GM21576 (cell line): ENCODE measurements at regions not wholly inside any gene's neighbourhood (a gene's known extent, or its start where the extent isn't known, plus 50 kb on each side); places are given as distances from the start of the nearest gene placed in this dataset.
"Not testable (repeated sequence)": the region's sequence is repeated elsewhere in the genome, so short reads cannot be mapped to it uniquely, and the experiment has no call there.

ENCODE experiments used
- ATAC-seq: cut with Tn5 transposase; IDR thresholded peaks from one replicate; pipeline ENCODE4 v1.9.1; 2021; ENCODE audit warnings: mild to moderate bottlenecking, moderate library complexity; ENCODE audit not compliant: unreplicated experiment

DNA sequence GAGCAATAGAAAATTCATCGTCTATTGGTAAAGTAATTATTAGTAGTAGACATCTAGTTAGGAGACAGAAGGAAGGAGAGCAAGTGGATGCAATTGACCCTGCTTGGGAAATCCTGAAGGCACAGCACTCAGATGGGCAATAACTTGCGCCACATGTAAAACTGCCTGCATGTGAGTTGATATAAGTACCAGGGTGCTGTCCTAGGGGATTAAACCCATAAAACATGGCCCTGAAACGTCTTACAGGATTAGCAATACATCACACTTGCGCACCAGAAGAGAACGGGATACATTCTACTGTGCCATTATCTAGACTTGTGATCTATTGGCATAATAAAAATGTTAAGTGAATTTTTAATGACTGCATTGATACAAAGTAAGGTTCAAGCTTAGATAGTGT, 277.5 kb upstream of the LYPLAL1 start:
- ATAC-seq = no peak

DNA sequence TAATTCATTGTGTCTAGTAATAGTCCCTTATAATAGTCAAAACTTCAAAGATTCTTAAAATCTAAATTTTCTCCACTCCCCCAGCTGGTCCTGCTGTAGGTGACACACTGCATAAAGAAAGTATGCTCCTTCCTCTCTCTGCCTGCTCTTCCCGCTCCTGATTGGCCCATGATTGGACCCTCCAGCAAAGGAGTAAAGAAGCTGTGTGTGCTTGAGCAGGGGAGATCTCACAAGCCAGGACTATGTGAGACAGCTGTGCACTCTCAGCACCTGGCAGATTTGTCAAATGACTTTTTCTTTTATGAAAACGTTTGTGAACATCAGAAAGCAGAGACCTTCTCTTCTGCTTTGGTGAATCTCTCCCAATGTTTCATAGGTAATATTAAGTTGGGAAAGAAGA, 274.8 kb upstream of the LYPLAL1 start:
- no peak for ATAC-seq

DNA sequence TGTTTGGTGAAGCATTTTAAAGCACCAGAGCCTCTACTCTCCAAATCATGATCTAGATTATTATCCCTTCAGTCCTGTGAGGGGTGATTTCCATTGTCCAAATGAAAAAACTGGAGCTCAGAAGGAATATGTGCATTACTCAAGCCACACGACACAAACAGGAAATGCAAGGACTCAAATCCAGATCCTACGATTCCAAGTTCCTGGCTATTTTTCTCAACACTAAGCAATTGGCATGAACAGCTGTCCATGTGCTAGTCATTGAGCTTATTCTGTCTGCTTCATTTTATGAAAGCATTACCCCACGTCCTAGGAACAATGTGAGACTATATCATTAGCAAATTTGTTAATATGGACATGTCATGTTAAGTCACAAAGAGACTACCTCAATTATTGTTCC, 273.1 kb upstream of the LYPLAL1 start:
- no peak for ATAC-seq

DNA sequence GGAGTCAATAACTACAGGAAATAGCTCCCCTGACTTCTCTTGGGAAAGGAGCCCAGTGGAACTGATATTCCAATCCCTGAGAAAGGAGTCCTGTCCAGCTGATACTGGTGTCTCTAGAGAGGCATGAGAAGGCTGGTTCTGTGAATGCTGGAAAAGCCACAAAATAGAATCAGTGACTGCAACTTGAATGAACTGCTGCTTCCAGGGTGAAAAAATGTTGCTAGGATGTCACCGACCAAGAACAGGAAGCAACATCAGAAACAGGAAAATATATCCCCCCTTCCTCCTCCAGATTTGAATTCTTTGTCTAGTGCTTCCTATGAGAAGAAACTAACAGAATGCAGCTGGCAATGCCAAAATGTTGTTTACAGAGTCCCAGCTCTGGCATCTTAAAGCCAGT, 269.3 kb upstream of the LYPLAL1 start:
- no peak for ATAC-seq

DNA sequence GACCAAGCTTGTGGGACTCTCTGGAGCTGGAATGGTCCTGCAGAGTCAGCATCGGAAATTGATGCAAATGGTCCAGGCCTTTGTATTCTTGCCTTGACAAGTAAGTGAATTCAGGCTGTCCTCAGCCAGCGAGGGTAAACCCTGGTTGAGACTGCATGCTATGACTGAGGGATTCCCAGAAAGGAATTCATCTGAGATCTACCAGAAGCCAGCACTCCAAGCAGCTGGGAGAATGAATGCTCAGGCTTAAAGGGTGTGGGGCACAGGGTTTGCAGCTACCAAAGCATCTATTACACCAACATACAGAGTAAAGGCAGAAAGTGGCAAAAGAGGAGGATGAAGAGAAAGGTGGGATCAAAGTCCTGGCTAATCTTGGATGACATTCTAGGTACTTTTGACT, 257.0 kb upstream of the LYPLAL1 start:
- no peak for ATAC-seq

DNA sequence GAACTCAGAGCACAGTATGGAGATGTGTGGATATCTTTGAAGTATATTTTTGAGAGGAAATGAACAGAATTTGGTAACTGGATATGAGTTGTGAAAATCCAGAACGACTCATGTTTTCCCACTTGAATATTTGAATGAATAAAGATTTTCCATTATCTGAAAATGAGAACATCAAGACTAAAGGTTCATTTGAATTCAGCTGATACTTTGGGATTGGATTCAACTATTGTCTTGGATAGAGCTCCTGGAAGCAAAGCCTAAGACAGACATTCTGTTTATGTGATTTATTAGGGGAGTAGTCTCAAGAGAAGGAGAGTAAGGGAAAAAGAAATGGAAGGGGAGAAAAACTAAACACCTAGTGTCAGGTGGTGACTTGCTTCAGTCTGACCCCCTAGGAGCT, 256.0 kb upstream of the LYPLAL1 start:
- no peak for ATAC-seq

DNA sequence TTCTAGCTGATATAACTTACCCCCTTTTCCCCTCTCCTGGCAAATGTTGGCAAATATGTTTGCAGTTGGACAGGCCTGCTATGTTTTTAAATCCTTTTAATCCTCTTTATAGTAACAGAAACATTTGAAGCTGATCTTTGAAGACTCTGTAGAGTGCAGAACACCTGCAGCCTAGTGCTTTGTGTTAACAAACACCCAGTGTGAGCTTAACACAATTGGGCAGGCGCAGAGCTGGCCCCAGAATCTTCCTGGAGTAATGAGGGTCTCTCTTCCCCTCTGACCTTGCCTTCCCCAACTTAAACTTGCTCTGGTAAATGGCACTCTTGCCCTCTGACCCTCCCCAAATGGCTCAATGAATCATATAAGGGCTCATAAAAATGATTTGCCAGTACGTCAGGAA, 247.9 kb upstream of the LYPLAL1 start:
- ATAC-seq = no peak

DNA sequence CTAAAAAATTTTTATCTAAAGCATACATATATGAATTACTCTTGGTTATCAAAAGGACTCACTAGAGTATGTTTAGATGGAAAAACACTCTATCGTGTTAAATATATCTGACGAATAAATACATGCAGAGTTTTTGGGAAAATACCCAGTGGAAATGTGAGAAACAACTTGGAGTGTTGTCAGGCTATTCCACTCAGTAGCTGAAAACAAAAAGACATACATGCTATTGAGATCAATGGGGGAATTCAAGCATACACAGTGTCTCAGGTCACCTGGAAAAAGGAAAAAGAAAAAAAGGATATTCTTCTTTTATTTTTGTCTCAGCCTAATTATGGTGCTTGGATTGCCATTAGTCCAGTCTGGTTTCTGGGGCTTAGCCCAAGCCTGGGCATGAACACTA, 247.0 kb upstream of the LYPLAL1 start:
- no peak for ATAC-seq

DNA sequence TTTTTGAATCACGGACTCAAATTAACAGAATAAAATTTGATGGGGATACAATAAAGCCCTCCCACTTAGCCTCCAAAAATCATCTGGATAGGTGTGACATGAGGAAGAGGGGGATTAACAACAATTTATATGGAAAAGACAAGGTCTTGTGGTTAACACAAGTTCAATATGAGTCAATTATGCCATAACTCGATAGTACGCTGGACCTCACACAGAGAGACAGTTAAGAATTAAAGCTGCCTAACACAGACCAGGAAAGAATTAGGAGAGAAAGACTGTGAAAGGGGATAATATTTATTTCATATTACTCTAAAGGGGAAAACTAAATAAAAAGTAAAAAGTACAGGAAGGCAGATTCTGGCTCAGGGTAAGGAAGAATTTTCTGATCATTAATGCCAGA, 243.7 kb upstream of the LYPLAL1 start:
- ATAC-seq = no peak

DNA sequence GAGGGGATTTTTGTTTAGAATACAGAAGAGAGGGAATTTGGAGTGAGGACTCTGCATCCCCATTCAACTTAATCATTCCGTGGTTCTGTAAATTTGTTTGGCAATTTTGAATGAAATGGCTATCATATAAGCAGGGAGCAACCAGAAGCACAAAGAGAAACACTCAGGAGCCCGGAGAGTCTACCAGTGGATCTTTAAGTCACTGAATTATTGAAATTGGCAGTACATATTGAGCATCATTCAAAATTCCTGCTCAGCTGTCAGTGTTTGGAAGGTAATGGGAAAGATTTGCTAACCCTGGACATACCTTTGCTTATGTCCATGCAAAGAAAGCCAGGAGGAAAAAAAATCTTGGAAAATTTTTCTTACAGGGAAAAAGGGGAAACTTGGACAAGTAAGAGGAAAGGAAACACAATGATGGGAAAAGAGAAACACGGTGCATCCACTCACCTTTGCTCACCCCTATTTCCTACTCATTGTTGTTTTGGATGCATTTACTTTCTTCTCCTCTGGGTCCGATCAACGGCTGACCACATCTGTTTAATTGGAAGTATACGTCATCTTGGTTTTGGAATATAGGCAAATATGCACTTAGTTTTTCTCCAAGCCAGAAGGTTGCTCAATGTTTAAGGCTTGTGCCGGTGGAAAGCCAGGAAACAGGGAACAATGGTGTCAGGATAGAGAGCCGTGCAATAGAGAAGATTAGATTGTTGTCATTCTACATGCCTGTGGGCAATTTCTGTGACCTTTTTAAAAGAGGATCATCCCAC, 243.0 kb upstream of the LYPLAL1 start:
- no peak for ATAC-seq

DNA sequence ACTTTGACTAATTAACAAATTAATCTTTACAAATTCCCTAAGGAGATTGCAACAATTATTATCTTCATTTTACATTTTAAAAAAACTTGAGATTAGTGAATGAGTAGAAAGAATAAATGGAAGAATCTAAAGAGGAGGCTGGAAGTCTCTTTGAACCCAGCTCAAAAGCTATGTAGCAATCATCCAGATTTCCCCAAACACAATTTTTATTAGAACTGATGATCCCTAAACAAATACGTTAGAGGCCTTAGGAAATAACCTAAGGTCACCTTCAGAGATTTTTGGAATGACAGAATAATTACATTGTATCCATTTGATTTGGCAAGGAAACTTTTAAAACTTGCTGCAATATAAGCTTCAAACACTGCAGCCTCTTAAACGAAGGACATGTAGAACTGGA, 242.4 kb upstream of the LYPLAL1 start:
- ATAC-seq = no peak

DNA sequence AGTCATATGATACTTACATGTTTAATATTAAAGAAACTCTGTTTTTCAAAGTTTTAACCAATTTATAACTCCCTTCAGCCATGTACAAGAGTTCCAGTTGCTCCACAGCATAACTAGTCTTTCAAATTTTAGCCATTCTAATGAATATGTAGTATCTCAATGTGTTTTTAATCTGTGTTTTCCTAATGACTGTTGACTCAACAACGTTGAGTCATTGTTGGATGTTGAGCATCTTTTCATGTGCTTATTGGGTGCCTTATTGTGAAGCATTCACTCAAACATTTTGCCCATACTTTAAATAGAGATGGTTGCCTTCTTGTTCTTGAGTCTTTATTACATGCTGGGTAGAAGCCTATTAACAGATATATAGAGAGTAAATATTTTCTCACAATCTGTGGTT, 240.2 kb upstream of the LYPLAL1 start:
- ATAC-seq = no peak

DNA sequence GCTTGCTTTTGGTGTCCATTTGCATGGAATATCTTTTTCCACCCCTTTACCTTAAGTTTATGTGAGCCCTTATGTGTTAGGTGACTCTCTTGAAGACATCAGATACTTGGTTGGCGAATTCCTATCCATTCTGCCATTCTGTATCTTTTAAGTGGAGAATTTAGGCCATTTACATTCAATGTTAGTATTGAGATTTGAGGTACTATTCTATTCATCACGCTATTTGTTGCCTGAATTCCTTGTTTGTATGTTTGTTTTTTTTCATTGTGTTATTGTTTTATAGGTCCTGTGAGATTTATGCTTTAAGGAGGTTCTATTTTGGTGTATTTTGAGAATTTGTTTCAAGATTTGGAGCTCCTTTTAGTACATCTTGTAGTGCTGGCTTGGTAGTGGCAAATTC, 238.3 kb upstream of the LYPLAL1 start:
- ATAC-seq = not testable (repeated sequence)

DNA sequence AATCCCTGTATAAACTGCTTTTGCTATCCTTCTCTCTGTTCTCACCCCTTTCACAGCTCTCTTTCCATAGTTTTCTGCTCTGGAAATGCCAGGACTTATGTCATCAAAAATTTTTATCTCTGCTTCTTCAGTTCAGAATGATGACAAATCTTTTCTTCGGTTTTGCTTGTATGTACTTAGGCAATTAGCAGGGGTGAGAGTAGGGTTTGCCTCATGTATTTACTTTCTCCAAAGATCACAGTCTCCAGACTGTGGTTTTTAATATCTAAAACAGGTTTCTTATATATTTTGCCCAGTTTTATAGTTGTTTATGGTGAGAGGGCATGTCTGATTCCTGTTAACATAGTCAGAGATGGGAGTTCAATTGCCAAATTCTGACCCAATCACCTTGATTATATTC, 235.4 kb upstream of the LYPLAL1 start:
- no peak for ATAC-seq

DNA sequence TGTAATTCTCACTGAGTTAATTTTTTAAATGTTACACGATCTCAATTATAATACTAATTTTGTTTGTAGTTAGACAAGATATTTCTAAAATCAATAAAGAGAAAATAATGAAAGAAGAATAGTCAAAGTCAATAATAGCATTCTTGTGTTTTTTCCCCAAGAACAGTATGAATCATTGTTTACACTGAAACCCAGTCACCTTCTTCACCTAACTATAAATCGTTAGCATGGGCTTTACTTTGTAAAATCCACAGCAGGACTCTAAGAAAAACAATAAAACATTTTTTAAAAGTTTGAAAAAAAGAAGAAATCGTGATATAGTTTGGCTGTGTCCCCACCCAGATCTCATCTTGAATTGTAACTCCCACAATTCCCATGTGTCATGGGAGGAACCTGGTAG, 234.6 kb upstream of the LYPLAL1 start:
- ATAC-seq = no peak

DNA sequence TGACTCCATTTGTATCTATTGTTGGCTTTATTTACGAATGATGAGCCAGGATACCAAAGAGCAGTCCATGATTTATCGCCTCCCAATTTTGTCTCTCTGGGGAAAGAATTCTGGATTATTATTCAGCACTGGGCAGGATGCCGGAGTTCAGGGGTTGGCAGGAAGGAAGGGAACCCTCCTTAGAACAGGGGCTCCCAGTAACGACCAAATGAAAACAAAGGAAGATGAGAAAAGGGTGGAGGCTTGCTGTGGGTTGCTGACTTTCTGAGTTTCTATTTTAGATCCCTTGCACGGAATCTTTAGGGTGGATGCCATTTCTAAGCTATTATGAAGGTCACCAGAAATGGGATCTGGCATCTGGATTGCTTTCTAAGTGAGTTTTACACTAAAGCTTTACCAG, 231.2 kb upstream of the LYPLAL1 start:
- ATAC-seq = no peak

DNA sequence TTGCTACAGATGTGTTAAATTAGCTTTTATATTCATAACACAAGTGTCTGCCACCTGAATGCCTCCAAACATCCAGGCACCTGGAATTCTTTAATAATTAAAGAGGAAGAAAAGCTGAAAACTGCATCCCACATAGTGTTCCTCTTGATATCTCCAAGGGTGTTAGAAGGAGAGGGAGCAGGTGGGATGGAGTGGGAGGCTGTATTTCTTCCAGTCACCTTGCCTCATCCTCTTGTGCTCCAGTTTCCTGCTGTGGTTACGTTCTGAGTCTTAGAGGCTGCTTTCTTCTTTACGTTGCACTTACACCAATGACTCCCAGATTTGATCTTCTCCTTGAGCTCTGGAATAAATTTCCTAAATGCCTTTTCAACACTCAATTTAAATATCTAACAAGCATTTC, 230.3 kb upstream of the LYPLAL1 start:
- ATAC-seq = no peak

DNA sequence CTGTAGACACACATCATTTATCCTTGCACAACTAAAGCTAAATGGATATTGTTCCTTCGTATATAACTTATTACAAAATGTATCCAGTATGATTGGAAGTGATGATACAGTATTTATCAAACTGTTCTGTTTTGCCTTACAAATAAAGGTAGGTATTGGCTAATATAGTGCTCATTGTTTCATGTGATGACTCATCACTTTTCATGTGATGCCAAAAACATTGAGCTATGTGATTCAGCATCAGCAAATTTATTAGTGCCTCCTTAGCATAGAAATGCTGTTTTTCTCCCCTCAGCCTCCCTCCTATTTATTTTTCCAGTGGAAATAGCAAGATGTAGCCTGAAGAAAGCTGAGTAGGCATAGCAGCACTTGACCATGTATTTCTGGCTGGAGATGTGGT, 228.6 kb upstream of the LYPLAL1 start:
- ATAC-seq = no peak

DNA sequence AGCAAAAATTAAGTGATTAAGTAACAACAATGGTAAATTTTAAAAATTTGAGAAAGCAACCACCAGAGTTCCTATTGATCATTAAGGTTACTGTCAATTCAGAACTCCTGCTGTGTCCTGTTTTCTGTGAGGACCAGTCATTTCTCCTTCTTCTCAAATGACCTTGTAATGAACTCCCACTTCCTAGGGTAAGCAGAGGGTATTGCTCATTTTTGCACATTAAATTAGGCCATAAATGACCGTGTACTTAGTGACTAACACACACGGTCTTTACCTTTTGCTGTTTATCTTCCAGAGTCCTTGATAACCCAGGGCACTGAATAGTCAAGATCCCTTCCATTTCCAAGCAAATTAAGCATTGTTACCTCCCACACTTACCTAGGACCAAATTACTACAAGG, 227.5 kb upstream of the LYPLAL1 start:
- no peak for ATAC-seq

DNA sequence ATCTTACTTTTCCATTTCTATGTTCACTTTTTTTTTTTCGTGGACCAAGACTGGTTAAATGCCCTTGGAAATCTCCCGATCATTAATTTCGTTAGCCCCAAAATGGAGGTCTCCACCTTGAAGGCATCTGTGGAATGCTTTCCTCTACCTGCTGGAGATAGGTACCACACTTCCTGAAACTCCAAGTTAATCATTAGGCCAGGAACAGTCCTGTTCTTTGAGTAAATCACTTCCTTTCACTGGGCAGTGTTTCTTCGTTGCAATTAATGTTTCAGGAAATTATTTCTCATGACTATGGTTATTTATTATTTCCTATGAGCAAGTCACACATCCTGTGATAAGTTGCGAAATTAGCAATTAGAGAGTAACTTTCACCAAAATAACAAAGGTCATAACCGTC, 225.2 kb upstream of the LYPLAL1 start:
- ATAC-seq = no peak

DNA sequence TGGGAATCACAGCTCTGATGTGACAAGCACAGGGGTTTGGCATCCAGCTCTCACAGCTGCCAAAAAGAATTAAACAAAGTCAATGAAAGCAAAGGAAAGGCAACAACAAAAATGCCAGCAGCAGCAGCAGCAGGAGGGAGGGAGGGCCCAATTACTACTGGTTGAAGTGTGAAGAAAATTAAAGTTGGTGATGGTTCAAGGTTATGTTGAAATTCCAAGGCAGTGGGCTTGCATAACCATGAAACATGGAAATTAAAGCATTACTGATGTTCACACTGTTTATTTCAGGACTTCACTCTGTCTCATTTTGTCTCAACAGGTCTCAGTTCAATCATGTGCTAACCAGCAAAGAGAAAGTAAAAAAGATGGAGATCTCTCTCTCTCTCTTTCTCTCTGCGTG, 220.3 kb upstream of the LYPLAL1 start:
- no peak for ATAC-seq

DNA sequence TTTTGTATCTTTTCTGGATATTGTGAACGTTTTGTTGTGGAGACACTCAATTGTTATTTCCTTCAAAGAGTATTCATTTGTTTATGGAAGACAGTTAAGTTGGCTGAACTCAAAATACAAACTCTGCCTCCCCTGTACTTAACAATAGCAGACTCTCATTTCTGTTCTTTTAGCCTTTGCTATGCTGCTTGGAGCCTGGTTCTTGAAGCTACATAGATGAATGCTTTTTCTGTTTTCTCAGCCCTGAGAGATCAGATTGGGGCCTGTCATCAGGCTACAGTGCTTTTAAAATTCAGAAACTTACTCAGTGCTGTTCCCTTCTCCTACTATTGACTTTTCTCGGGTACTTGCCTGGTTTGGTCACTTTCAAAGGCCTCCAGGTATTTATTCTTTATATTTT, 215.7 kb upstream of the LYPLAL1 start:
- no peak for ATAC-seq

DNA sequence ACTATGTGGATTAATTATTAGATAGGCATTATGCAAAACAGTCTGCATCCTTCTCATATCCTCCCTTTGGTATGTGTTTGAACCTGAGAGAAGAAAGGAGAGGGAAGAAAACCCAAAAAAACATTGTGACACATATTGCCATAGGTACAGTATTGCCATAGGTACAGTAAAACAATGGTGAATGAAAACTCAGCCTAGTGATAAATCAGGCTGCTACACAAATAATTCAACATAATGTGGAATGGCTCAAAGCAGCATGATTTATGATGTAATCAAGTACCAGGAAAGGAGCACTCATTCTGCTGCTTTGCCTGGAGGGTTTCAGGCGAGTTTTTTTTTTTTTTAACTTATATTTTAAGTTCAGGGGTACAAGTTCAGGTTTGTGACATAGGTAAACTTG, 213.9 kb upstream of the LYPLAL1 start:
- ATAC-seq = no peak
